ENCODE measurements at regions not wholly inside any gene's neighbourhood (a gene's known extent, or its start where the extent isn't known, plus 50 kb on each side); places are given as distances from the start of the nearest gene placed in this dataset.

DNA sequence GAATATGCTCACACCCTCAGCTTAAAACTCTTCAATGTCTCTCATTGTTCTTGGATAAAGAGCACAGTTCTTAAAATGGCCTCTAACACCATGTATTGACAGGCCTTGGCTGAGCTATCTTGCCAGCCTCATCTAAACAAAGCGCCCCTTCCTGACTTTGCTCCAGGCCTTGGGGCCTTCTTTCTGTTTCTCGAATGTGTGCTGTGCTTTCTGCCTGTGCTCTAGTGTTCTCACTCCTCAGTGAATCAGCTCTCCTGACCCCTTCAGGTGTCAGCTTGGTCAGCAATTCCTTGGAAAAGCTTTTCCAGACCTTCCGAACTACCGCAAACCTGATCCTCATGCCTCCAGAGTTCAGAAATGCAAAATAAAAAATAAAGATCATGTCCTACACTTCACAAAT is 346.3 kb upstream of the FSTL5 start:
- Histone ChIP-seq H3K4me2 (ENCODE audit: control insufficient read depth, insufficient read depth) (no peak overlapping the region), H3K36me3 (ENCODE audit: control insufficient read depth in 2 of 2, insufficient read depth in 2 of 2, low read length in 1 of 2) (no peaks in the 10 kb centered on the region), H3K79me2 (ENCODE audit: control insufficient read depth, insufficient read depth, low read length) (no peaks in the 10 kb centered on the region), H3K27ac (ENCODE audit: control insufficient read depth, insufficient read depth) (no peak overlapping the region), H3K4me3 (no peak overlapping the region), H3K27me3 (replicated peaks in 1 of 2; ENCODE audit: control insufficient read depth in 2 of 2, insufficient read depth in 2 of 2, low read length in 1 of 2) (no peaks in the 10 kb centered on the region), H3K4me1 (ENCODE audit: control insufficient read depth, insufficient read depth, low read length) (no peaks in the 10 kb centered on the region), H3K9ac (ENCODE audit: control insufficient read depth, insufficient read depth, low read length) (no peak overlapping the region), H2AFZ (ENCODE audit: control insufficient read depth, low read depth, low read length) (no peak overlapping the region), H4K20me1 (ENCODE audit: control insufficient read depth, insufficient read depth) (no peaks in the 10 kb centered on the region), H3K9me3 (replicated peaks; ENCODE audit: control insufficient read depth, insufficient read depth, low read length) (no peaks in the 10 kb centered on the region)
- intact Hi-C loops (cut with micrococcal nuclease; ENCODE audit: unreplicated experiment) (no loop called here), in situ Hi-C loops (cut with MboI) (no loop called here)
- WGBS (ENCODE audit: insufficient coverage, insufficient replicate concordance, low lambda C conversion rate, missing lambda C conversion rate) = 60% methylated on average over 4 of the region's 4 CpGs
- ATAC-seq (no peak), FAIRE-seq (no peak), DNase-seq (ENCODE audit: low read depth, low spot score) (no peak)
- TF ChIP-seq NFIC (IDR thresholded peaks at IDR 0.05; ENCODE audit: low read depth, low read length) (no peak), RUNX3 (IDR thresholded peaks at IDR 0.05; ENCODE audit: low read length) (no peak), TCF7 (IDR thresholded peaks at IDR 0.05; ENCODE audit: borderline replicate concordance) (no peak), YY1 (IDR thresholded peaks at IDR 0.05; ENCODE audit: low read depth, low read length) (no peak), PAX8 (IDR thresholded peaks at IDR 0.05) (no peak), POLR2AphosphoS5 (IDR thresholded peaks at IDR 0.05; ENCODE audit: low read length) (no peak), CREB1 (IDR thresholded peaks at IDR 0.05; ENCODE audit: low read depth) (no peak), ZNF24 (IDR thresholded peaks at IDR 0.05) (no peak), POU2F2 (IDR thresholded peaks at IDR 0.05; ENCODE audit: borderline replicate concordance, low read depth, low read length) (no peak), TAF1 (IDR thresholded peaks at IDR 0.05; ENCODE audit: borderline replicate concordance, low read depth, low read length) (no peak), MTA3 (IDR thresholded peaks at IDR 0.05; ENCODE audit: borderline replicate concordance, low read length) (no peak), ZNF274 (IDR thresholded peaks at IDR 0.05; ENCODE audit: insufficient read depth, insufficient read length) (no peak), NFYB (IDR thresholded peaks at IDR 0.05; ENCODE audit: insufficient read depth, low read depth, low read length) (no peak), YBX1 (IDR thresholded peaks at IDR 0.05) (no peak)
- TF ChIP-seq, protein P1, sequence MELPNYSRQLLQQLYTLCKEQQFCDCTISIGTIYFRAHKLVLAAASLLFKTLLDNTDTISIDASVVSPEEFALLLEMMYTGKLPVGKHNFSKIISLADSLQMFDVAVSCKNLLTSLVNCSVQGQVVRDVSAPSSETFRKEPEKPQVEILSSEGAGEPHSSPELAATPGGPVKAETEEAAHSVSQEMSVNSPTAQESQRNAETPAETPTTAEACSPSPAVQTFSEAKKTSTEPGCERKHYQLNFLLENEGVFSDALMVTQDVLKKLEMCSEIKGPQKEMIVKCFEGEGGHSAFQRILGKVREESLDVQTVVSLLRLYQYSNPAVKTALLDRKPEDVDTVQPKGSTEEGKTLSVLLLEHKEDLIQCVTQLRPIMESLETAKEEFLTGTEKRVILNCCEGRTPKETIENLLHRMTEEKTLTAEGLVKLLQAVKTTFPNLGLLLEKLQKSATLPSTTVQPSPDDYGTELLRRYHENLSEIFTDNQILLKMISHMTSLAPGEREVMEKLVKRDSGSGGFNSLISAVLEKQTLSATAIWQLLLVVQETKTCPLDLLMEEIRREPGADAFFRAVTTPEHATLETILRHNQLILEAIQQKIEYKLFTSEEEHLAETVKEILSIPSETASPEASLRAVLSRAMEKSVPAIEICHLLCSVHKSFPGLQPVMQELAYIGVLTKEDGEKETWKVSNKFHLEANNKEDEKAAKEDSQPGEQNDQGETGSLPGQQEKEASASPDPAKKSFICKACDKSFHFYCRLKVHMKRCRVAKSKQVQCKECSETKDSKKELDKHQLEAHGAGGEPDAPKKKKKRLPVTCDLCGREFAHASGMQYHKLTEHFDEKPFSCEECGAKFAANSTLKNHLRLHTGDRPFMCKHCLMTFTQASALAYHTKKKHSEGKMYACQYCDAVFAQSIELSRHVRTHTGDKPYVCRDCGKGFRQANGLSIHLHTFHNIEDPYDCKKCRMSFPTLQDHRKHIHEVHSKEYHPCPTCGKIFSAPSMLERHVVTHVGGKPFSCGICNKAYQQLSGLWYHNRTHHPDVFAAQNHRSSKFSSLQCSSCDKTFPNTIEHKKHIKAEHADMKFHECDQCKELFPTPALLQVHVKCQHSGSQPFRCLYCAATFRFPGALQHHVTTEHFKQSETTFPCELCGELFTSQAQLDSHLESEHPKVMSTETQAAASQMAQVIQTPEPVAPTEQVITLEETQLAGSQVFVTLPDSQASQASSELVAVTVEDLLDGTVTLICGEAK (IDR thresholded peaks at IDR 0.05; ENCODE audit: borderline replicate concordance) = no peak
- RAD21 ChIA-PET (ENCODE audit: unreplicated experiment) = no interaction called here
- CTCF ChIA-PET = interaction anchor here (1.4 kb wide), 1 partner anchor 10 kb away, joined by 3 read pairs; no protein-coding TSS in a partner anchor
- POLR2A ChIA-PET = no interaction called here
- SMC1A ChIA-PET (ENCODE audit: uncharacterized antibody, unreplicated experiment) = no interaction called here
- BruUV-seq (replicated peaks) = no TSS peak

Data from GM12878 (cell line).